Heart right ventricle (tissue), 16 donors: ENCODE measurements at regions not wholly inside any gene's neighbourhood (a gene's known extent, or its start where the extent isn't known, plus 50 kb on each side); places are given as distances from the start of the nearest gene placed in this dataset.

Experiments
- ATAC-seq, 8 donors: fragments of 200-7000 bp; cut with Tn5 transposase; one replicate each; pipeline ENCODE4 v1.9.1; 2020; ENCODE audit warnings: mild to moderate bottlenecking in 8 of 8, moderate library complexity in 8 of 8, moderate number of reproducible peaks in 1 of 8
- DNase-seq, 2 donors: peaks; one replicate each; pipeline ENCODE4 v3.0.0-alpha.2; 2020
- H3K27ac ChIP-seq, 10 donors: fragments of 200-600 bp; sonication (generic) in 2 of 10; one replicate each; pipeline versions ENCODE4 v1.5.0 to v1.8.0; 2020 to 2022; ENCODE audit warnings: mild to moderate bottlenecking in 3 of 10
- H3K27me3 ChIP-seq, 7 donors: fragments of 200-600 bp; one replicate each; pipeline ENCODE4 v1.8.0; 2021 to 2022; ENCODE audit warnings: mild to moderate bottlenecking in 2 of 7
- H3K36me3 ChIP-seq, 9 donors: fragments of 200-600 bp; sonication (generic) in 1 of 9; one replicate each; pipeline versions ENCODE4 v1.5.0 to v1.8.0; 2020 to 2022; ENCODE audit warnings: mild to moderate bottlenecking in 2 of 9
- H3K4me1 ChIP-seq, 9 donors: fragments of 200-600 bp; sonication (generic) in 1 of 9; one replicate each; pipeline versions ENCODE4 v1.5.0 to v1.8.0; 2020 to 2022; ENCODE audit warnings: mild to moderate bottlenecking in 4 of 9
- H3K4me3 ChIP-seq, 10 donors: fragments of 200-600 bp; sonication (generic) in 2 of 10; one replicate each; pipeline versions ENCODE4 v1.5.0 to v1.8.0; 2020 to 2022; ENCODE audit warnings: mild to moderate bottlenecking in 7 of 10, moderate library complexity in 2 of 10
- H3K9me3 ChIP-seq, 11 donors: fragments of 200-600 bp in 10 of 11; sonication (generic) in 2 of 11; one replicate each; pipeline versions ENCODE4 v1.5.0 to v1.8.0; 2013 to 2022; ENCODE audit warnings: mild to moderate bottlenecking in 2 of 11, control low read depth in 1 of 11, moderate library complexity in 1 of 11
- CTCF ChIP-seq, 9 donors: fragments of 200-600 bp; sonication (generic) in 2 of 9; IDR thresholded peaks; one replicate each; pipeline versions ENCODE4 v1.5.0 to v1.8.0; 2021 to 2022; ENCODE audit warnings: antibody characterized with exemption in 9 of 9, mild to moderate bottlenecking in 5 of 9, moderate library complexity in 1 of 9
- WGBS, 2 donors: extraction: QIAGEN DNeasy Blood & Tissue Kit; methylation state at CpG; one replicate each; pipeline ENCODE4 v1.1.7; 2013; ENCODE audit warnings: inconsistent platforms in 1 of 2; 5-methylcytosine and 5-hydroxymethylcytosine counted together
- intact Hi-C, 10 donors: fragments of 100-400 bp; cut with DNase I; formaldehyde crosslinking; loops; one replicate each; pipeline versions ENCODE4 v1.11.1 to v1.14.2; 2022
- donor health status: Arrhythmogenic right ventricular cardiomyopathy.
- donor health status: ischemic (EF 13 %, LVEDD 7.1; RV severe dilation, severe dysfunction).
- donor health status: healthy with polysubstance abuse.
- donor health status: DM: no; HTN: yes; CAD: no.
- donor health status: DM: no; HTN: no; CAD: no.
- donor health status: ischemic (EF 25% LVEDD 6.9; RV normal size, moderate dysfunction).
- donor health status: ischemic (EF 25% LVEDD 5.7; RV mildly dilated, moderate dysfunction).
- donor health status: healthy.
- donor health status: DM: yes; HTN: yes; CAD: no.
- donor health status: Ischemic cardiomyopathy.
- donor health status: ischemic (EF 35%, LVEDD 5.7; RV mildly dilated, moderate dysfunction).
- donor health status: nonischemic (EF 11% LVEDD 7.7; RV severe dilation, severe dysfunction).
- donor health status: DM: yes; HTN: yes; CAD: no.
- donor health status: PGD.
- donor health status: ischemic (EF 29% LVEDD 5.4; RV normal size, mild dysfunction).
- donor health status: nonischemic (EF 23%, LVEDD 6.1; RV moderate dilation, normal function).

GRCh38 chr4:19944251-19944650, 307.5 kb upstream of the SLIT2 start:
- ATAC-seq = no peak
- no peak overlapping the region for H3K27ac ChIP-seq
- TF ChIP-seq CTCF (IDR thresholded peaks at IDR 0.05) = no peak

GRCh38 chr4:19941434-19941833, 310.3 kb upstream of the SLIT2 start:
- Histone ChIP-seq H3K4me3 (no peak overlapping the region), H3K27ac (no peak overlapping the region), H3K36me3 (no peaks in the 10 kb centered on the region), H3K27me3 (no peaks in the 10 kb centered on the region), H3K9me3 (no peaks in the 10 kb centered on the region), H3K4me1 (no peaks in the 10 kb centered on the region)
- 62 to 65% methylated on average over 2 of the region's 2 CpGs for WGBS, 2 donors
- TF ChIP-seq CTCF (IDR thresholded peaks at IDR 0.05) = no peak
- intact Hi-C loops = no loop called here
- no peak for ATAC-seq
- no peak for DNase-seq

More at GRCh38 chr4:19944251-19944650, 307.5 kb upstream of the SLIT2 start:
- no peaks in the 10 kb centered on the region for H3K27me3 ChIP-seq
- no peaks in the 10 kb centered on the region for H3K4me1 ChIP-seq
- intact Hi-C loops = no loop called here
- no peak overlapping the region for H3K4me3 ChIP-seq
- no peak for DNase-seq
- H3K9me3 ChIP-seq = no peaks in the 10 kb centered on the region
- H3K36me3 ChIP-seq = no peaks in the 10 kb centered on the region

GRCh38 chr4:19940861-19941260, 310.8 kb upstream of the SLIT2 start:
- intact Hi-C loops = no loop called here
- WGBS, 2 donors = 56 to 63% methylated on average over 1 of the region's 1 CpG
- no peak for DNase-seq
- Histone ChIP-seq H3K27me3 (no peaks in the 10 kb centered on the region), H3K9me3 (no peaks in the 10 kb centered on the region), H3K4me1 (no peaks in the 10 kb centered on the region), H3K36me3 (no peaks in the 10 kb centered on the region), H3K27ac (no peak overlapping the region), H3K4me3 (no peak overlapping the region)
- TF ChIP-seq CTCF (IDR thresholded peaks at IDR 0.05) = no peak
- no peak for ATAC-seq

GRCh38 chr4:19936476-19936875, 315.2 kb upstream of the SLIT2 start:
- WGBS, 2 donors = 65 to 71% methylated on average over 3 of the region's 3 CpGs
- H3K4me1 ChIP-seq = no peaks in the 10 kb centered on the region
- no peaks in the 10 kb centered on the region for H3K36me3 ChIP-seq
- H3K4me3 ChIP-seq = no peak overlapping the region
- TF ChIP-seq CTCF (IDR thresholded peaks at IDR 0.05) = no peak
- no peak overlapping the region for H3K27ac ChIP-seq
- ATAC-seq (no peak), DNase-seq (no peak)
- intact Hi-C loops = no loop called here
- H3K27me3 ChIP-seq = no peaks in the 10 kb centered on the region
- no peaks in the 10 kb centered on the region for H3K9me3 ChIP-seq

- no peak for DNase-seq
- intact Hi-C loops = no loop called here
- Histone ChIP-seq H3K9me3 (no peaks in the 10 kb centered on the region), H3K4me3 (no peak overlapping the region), H3K27ac (no peak overlapping the region), H3K4me1 (no peaks in the 10 kb centered on the region), H3K36me3 (no peaks in the 10 kb centered on the region), H3K27me3 (no peaks in the 10 kb centered on the region)
- no peak for TF ChIP-seq CTCF (IDR thresholded peaks at IDR 0.05)
- ATAC-seq = no peak
- 87 to 92% methylated on average over 3 of the region's 3 CpGs for WGBS, 2 donors
These were observed 321.0 kb upstream of the SLIT2 start for GRCh38 chr4:19930742-19931141.
